Activated naive CD8-positive, alpha-beta T cell treated with anti-CD3 and anti-CD28 coated beads, Interleukin-2, amount 10 ng/mL, durations not matched to agents 7 days and 5 days (primary cell): ENCODE measurements at regions not wholly inside any gene's neighbourhood (a gene's known extent, or its start where the extent isn't known, plus 50 kb on each side); places are given as distances from the start of the nearest gene placed in this dataset.
"Not testable (repeated sequence)": the region's sequence is repeated elsewhere in the genome, so short reads cannot be mapped to it uniquely, and the experiment has no call there.

Experiments
- ATAC-seq: fragments of 150-1000 bp; cut with Tn5 transposase; one replicate; pipeline ENCODE4 v1.10.0; 2021; ENCODE audit warnings: low read depth, moderate library complexity
- POLR2A ChIA-PET: fragments of 350-600 bp; sonication (Branson Sonifier 250); formaldehyde crosslinking; loops from one replicate; lab custom pipeline; 2021; ENCODE audit warnings: antibody characterized with exemption; lab: Charles Lee
- DNase-seq: peaks from one replicate; pipeline ENCODE4 v3.0.0; 2021
- H3K27ac Mint-ChIP-seq: one replicate; pipeline ENCODE4 v1.8.0; 2022; ENCODE audit warnings: mild to moderate bottlenecking, mixed read lengths
- H3K27me3 Mint-ChIP-seq: one replicate; pipeline ENCODE4 v1.8.0; 2022; ENCODE audit warnings: mild to moderate bottlenecking, moderate library complexity, mixed read lengths
- H3K36me3 Mint-ChIP-seq: one replicate; pipeline ENCODE4 v1.8.0; 2021; ENCODE audit warnings: mild to moderate bottlenecking, mixed read lengths
- H3K4me1 Mint-ChIP-seq: one replicate; pipeline ENCODE4 v1.8.0; 2021; ENCODE audit warnings: mixed read lengths
- H3K4me3 Mint-ChIP-seq: one replicate; pipeline ENCODE4 v1.8.0; 2022; ENCODE audit warnings: mild to moderate bottlenecking, moderate library complexity, mixed read lengths
- H3K9me3 Mint-ChIP-seq: one replicate; pipeline ENCODE4 v1.8.0; 2021; ENCODE audit warnings: mixed read lengths

- Mint-ChIP-seq H3K4me3 (no peak overlapping the region), H3K9me3 (no peaks in the 10 kb centered on the region), H3K27ac (no peak overlapping the region), H3K4me1 (no peaks in the 10 kb centered on the region), H3K27me3 (no peaks in the 10 kb centered on the region), H3K36me3 (no peaks in the 10 kb centered on the region)
- ATAC-seq (no peak), DNase-seq (no peak)
- POLR2A ChIA-PET: no interaction called here
Observed at GRCh38 chr6:73985891-73986290, 289.9 kb downstream of the CD109 start.

DNA sequence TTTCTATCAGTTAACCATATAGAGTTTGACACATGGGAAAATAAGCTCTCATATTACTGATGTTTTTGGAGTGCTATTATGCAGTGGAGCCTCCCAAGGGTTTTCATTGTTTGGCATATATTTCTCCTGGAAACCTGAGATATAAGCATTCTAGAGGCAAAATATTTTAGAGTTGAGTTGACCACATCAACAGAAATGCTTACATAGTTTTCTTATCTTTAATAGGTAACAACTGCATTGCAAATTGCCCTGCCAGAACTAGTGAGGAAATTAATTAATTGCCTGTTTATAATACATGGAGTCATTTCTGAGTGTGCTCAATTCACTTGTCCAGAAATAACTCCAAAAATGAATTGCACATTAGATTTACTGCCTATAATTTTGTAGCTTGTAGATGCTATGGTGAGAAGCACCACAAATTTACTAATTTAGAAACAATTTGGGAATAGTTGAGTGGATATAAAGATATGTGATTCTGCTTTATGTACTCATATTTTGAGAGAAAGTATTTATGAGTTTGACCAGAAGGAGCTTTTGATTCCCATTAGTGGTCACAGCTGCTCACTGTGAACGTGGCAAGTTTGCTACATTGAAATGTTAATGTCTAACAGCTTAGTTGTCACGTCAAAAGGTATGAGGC is 288.7 kb downstream of the CD109 start:
- Mint-ChIP-seq H3K9me3 (no peaks in the 10 kb centered on the region), H3K4me1 (no peaks in the 10 kb centered on the region)
- POLR2A ChIA-PET: no interaction called here

GRCh38 chr6:73983367-73983766 is 287.4 kb downstream of the CD109 start:
- no peak overlapping the region for H3K4me3 Mint-ChIP-seq
- H3K4me1 Mint-ChIP-seq: no peaks in the 10 kb centered on the region
- DNase-seq (no peak), ATAC-seq (no peak)
- POLR2A ChIA-PET: no interaction called here
- H3K9me3 Mint-ChIP-seq: no peaks in the 10 kb centered on the region
- H3K36me3 Mint-ChIP-seq: no peaks in the 10 kb centered on the region
- H3K27me3 Mint-ChIP-seq: no peaks in the 10 kb centered on the region
- H3K27ac Mint-ChIP-seq: no peak overlapping the region

More for the DNA sequence above, 288.7 kb downstream of the CD109 start:
- Mint-ChIP-seq H3K4me3 (no peak overlapping the region), H3K27ac (no peak overlapping the region), H3K27me3 (no peaks in the 10 kb centered on the region), H3K36me3 (no peaks in the 10 kb centered on the region)
- ATAC-seq (no peak), DNase-seq (no peak)

DNA sequence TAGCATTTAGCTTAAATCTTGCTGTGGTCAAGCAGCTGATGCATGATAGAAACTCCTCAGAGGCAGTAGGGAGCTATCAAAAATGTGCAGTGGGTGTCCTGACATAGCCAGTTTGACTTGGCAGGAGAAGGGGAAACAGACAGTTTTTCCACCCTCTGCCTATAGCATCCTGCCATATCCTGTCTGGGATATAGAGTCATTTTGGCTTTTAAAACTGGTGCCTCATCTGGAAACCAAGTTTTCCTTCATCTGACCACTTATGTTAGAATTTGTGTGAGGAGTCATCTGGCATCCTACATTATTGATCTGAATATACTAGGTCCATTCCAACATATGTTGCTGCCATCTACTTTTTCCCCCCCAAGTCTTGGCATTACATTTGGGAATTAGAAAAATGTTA is 284.1 kb downstream of the CD109 start:
- no peaks in the 10 kb centered on the region for H3K27me3 Mint-ChIP-seq
- H3K36me3 Mint-ChIP-seq: no peaks in the 10 kb centered on the region
- ATAC-seq: no peak
- POLR2A ChIA-PET: no interaction called here
- no peaks in the 10 kb centered on the region for H3K4me1 Mint-ChIP-seq
- no peak overlapping the region for H3K27ac Mint-ChIP-seq
- H3K4me3 Mint-ChIP-seq: no peak overlapping the region
- H3K9me3 Mint-ChIP-seq: no peaks in the 10 kb centered on the region
- DNase-seq: no peak

GRCh38 chr6:73978330-73978729 is 282.3 kb downstream of the CD109 start:
- POLR2A ChIA-PET: no interaction called here
- H3K36me3 Mint-ChIP-seq: no peaks in the 10 kb centered on the region
- H3K9me3 Mint-ChIP-seq: no peaks in the 10 kb centered on the region
- no peak overlapping the region for H3K4me3 Mint-ChIP-seq
- no peaks in the 10 kb centered on the region for H3K4me1 Mint-ChIP-seq
- DNase-seq: no peak
- H3K27me3 Mint-ChIP-seq: no peaks in the 10 kb centered on the region
- ATAC-seq: no peak
- H3K27ac Mint-ChIP-seq: no peak overlapping the region

DNA sequence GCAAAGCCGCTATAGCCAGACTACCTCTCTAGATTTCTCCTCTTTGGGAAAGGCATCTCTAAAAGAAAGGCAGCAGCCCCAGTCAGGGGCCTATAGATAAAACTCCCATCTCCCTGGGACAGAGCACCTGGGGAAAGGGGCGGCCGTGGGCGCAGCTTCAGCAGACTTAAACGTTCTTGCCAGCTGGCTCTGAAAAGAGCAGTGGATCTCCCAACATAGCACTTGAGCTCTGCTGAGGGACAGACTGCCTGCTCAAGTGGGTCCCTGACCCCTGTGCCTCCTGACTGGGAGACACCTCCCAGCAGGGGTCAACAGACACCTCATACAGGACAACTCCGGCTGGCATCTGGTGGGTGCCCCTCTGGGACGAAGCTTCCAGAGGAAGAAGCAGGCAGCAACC is 276.5 kb downstream of the CD109 start:
- H3K27ac Mint-ChIP-seq, H3K36me3 Mint-ChIP-seq, H3K4me3 Mint-ChIP-seq, H3K4me1 Mint-ChIP-seq, DNase-seq, POLR2A ChIA-PET, ATAC-seq, H3K27me3 Mint-ChIP-seq, H3K9me3 Mint-ChIP-seq: not testable (repeated sequence)

- ATAC-seq (no peak), DNase-seq (no peak)
- H3K4me3 Mint-ChIP-seq: no peak overlapping the region
- H3K27ac Mint-ChIP-seq: no peak overlapping the region
- POLR2A ChIA-PET: no interaction called here
- H3K27me3 Mint-ChIP-seq: no peaks in the 10 kb centered on the region
- H3K36me3 Mint-ChIP-seq: no peaks in the 10 kb centered on the region
- H3K4me1 Mint-ChIP-seq: no peaks in the 10 kb centered on the region
- H3K9me3 Mint-ChIP-seq: no peaks in the 10 kb centered on the region
Observed at GRCh38 chr6:73969971-73970970, 274.3 kb downstream of the CD109 start.

DNA sequence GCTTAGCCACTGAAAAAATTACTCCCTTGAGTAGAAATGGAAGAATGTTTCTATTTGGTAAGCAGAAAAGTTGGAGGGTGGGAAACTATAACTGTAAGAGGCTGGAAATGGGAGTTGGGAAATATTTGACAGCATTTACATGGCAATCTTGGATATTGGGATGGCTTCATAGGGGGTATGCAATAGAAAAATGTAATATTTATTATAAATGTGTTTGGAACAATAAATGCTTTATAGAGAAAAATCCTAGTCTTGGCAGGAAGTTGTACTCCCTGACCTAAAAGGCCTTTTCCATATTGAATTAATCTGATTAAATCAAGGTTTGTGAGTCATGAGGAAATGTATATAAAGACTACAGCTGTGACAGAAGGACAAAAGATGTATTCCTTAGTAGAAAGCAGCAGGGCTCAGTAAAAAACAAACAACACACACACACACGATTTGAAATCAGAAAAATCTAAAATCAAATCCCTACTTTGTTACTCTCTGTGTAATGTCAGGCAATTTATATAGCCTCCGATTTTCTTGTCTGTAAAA is 272.3 kb downstream of the CD109 start:
- Mint-ChIP-seq H3K36me3 (no peaks in the 10 kb centered on the region), H3K4me3 (no peak overlapping the region), H3K9me3 (no peaks in the 10 kb centered on the region), H3K27ac (no peak overlapping the region), H3K27me3 (peaks cover 3% of the 10 kb centered on the region), H3K4me1 (no peaks in the 10 kb centered on the region)
- no peak for ATAC-seq
- DNase-seq: no peak
- POLR2A ChIA-PET: no interaction called here

- peaks cover 1% of the 10 kb centered on the region for H3K9me3 Mint-ChIP-seq
Observed at GRCh38 chr6:73965539-73966029, 269.6 kb downstream of the CD109 start.

GRCh38 chr6:73964241-73964854 is 268.3 kb downstream of the CD109 start:
- DNase-seq (no peak), ATAC-seq (no peak)
- Mint-ChIP-seq H3K27ac (no peak overlapping the region), H3K4me1 (no peaks in the 10 kb centered on the region), H3K27me3 (peaks cover 4% of the 10 kb centered on the region), H3K9me3 (peaks cover 1% of the 10 kb centered on the region), H3K4me3 (no peak overlapping the region), H3K36me3 (no peaks in the 10 kb centered on the region)
- POLR2A ChIA-PET: no interaction called here

More at GRCh38 chr6:73965539-73966029, 269.6 kb downstream of the CD109 start:
- H3K36me3 Mint-ChIP-seq: no peaks in the 10 kb centered on the region
- no peaks in the 10 kb centered on the region for H3K4me1 Mint-ChIP-seq
- peaks cover 4% of the 10 kb centered on the region for H3K27me3 Mint-ChIP-seq
- no peak for DNase-seq
- POLR2A ChIA-PET: no interaction called here
- no peak for ATAC-seq
- H3K4me3 Mint-ChIP-seq: no peak overlapping the region
- H3K27ac Mint-ChIP-seq: no peak overlapping the region

GRCh38 chr6:73962884-73963283 is 266.9 kb downstream of the CD109 start:
- Mint-ChIP-seq H3K27ac (no peak overlapping the region), H3K27me3 (peaks cover 4% of the 10 kb centered on the region), H3K36me3 (no peaks in the 10 kb centered on the region), H3K4me1 (no peaks in the 10 kb centered on the region), H3K9me3 (peaks cover 1% of the 10 kb centered on the region), H3K4me3 (no peak overlapping the region)
- ATAC-seq: no peak
- POLR2A ChIA-PET: no interaction called here
- DNase-seq: no peak

GRCh38 chr6:73956305-73956704 is 260.3 kb downstream of the CD109 start:
- Mint-ChIP-seq H3K4me3 (no peak overlapping the region), H3K27me3 (no peaks in the 10 kb centered on the region), H3K4me1 (no peaks in the 10 kb centered on the region), H3K9me3 (no peaks in the 10 kb centered on the region), H3K27ac (no peak overlapping the region), H3K36me3 (no peaks in the 10 kb centered on the region)
- POLR2A ChIA-PET: no interaction called here
- ATAC-seq (no peak), DNase-seq (no peak)

- Mint-ChIP-seq H3K36me3 (no peaks in the 10 kb centered on the region), H3K4me3 (no peak overlapping the region), H3K4me1 (no peaks in the 10 kb centered on the region), H3K27ac (no peak overlapping the region), H3K27me3 (no peaks in the 10 kb centered on the region), H3K9me3 (no peaks in the 10 kb centered on the region)
- ATAC-seq: no peak
- POLR2A ChIA-PET: no interaction called here
- no peak for DNase-seq
Observed at GRCh38 chr6:73955800-73956199, 259.8 kb downstream of the CD109 start.
